CD4-positive, alpha-beta T cell treated with Interleukin-17A for 1 hour (primary cell): ENCODE measurements at regions not wholly inside any gene's neighbourhood (a gene's known extent, or its start where the extent isn't known, plus 50 kb on each side); places are given as distances from the start of the nearest gene placed in this dataset.
"Not testable (repeated sequence)": the region's sequence is repeated elsewhere in the genome, so short reads cannot be mapped to it uniquely, and the experiment has no call there.

ENCODE experiments used
- DNase-seq: peaks from one replicate; pipeline ENCODE4 v3.0.0-alpha.2; 2020

DNA sequence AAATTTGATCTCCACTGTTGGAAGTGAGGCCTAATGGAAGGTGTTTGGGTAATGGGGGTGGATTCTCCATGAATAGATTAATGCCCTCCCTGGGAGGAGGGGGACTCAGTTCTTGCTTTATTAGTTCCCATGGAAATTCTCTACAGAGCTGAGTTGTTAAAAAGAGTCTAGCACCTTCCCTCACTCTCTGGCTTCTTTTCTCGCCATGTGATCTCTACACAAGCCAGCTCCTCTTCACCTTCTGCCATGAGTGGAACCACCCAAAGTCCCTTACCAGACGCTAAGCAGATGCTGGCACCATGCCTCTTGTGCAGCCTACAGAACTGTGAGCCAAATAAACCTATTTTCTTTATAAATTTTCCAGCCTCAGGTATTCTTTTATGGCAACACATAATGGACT lies 465.8 kb upstream of the ANO5 start:
- no peak for DNase-seq

DNA sequence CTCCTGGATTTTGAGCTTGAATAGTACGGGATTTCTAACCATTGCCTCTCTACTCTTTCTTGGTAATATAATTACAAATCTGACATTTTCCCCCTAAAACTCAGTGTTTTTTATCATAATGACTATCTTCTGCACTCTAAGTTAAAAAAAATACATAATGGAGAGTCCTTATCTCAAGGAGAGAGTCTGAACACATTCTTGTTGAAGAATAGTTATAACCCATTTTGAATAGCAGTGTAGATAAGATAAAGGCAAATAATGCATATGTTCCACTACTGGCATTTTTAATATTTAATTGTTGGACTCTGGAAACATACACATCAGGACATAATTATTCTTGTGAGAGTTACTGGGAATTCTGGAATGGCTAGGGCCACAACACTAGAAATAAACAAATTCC lies 456.5 kb upstream of the ANO5 start:
- no peak for DNase-seq

DNA sequence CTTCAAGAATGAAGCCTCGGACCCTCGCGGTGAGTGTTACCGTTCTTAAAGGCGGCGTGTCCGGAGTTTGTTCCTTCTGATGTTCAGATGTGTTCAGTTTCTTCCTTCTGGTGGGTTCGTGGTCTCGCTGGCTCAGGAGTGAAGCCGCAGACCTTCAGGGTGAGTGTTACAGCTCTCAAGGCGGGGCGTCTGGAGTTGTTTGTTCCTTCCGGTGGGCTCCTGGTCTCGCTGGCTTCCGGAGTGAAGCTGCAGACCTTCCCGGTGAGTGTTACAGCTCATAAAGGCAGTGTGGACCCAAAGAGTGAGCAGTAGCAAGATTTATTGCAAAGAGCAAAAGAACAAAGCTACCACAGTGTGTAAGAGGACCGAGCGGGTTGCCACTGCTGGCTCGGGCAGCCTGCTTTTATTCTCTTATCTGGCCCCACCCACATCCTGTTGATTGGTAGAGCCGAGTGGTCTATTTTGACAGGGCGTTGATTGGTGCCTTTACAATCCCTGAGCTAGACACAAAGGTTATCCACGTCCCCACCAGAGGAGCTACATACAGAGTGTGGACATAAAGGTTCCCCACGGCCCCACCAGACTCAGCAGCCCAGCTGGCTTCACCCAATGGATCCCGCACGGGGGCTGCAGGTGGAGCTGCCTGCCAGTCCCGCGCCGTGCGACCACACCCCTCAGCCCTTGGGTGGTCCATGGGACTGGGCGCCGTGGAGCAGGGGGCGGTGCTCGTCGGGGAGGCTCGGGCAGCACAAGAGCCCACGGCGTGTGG lies 440.2 kb upstream of the ANO5 start:
- peak; percentile 17 for DNase-seq

DNA sequence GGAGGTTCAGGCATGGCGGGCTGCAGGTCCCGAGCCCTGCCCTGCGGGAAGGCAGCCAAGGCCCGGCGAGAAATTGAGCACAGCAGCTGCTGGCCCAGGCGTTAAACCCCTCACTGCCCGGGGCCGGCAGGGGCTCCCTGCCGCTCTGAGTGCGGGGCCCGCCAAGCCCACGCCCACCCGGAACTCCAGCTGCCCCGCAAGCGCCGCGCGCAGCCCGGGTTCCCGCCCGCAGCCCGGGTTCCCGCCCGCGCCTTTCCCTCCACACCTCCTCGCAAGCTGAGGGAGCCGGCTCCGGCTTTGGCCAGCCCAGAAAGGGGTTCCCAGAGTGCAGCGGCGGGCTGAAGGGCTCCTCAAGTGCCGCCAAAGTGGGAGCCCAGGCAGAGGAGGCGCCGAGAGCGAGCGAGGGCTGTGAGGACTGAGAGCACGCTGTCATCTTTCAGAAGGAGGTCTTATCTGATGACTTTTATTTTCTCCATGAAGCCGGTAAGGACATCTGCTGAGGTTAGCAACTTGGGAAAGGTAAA lies 439.6 kb upstream of the ANO5 start:
- not testable (repeated sequence) for DNase-seq

DNA sequence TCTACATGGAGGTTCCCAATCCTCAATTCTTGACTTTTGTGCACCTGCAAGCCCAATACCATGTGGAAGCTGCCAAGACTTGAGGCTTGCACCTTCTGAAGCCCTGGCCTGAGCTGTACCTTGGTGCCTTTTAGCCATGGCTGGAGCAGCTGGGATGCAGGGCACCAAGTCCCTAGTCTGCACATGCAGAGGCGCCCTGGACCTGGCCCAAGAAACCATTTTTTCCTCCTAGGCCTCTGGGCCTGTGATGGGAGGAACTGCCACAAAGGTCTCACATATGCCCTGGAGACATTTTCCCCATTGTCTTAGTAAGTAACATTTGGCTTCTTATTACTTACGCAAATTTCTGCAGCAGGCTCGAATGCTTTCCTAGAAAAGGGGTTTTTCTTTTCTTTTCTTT lies 431.9 kb upstream of the ANO5 start:
- no peak for DNase-seq

DNA sequence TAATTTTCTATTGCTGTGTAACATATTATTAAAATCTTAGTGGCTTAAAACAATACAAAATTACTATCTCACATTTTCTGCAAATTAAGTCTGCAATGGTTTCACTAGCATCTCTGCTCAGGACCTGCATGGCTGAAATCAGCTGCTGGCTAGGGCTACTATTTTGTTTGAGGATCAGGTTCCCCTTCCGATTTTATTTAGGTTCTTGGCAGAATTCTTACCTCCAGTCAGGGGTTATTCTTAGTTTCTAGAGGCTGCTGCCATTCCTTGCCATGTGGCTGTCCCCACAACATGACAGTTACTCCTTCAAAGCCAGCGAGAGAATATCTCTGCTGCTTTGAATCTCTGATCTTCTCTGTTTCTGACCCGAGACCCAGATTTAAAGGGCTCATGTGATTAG lies 424.5 kb upstream of the ANO5 start:
- DNase-seq = no peak

DNA sequence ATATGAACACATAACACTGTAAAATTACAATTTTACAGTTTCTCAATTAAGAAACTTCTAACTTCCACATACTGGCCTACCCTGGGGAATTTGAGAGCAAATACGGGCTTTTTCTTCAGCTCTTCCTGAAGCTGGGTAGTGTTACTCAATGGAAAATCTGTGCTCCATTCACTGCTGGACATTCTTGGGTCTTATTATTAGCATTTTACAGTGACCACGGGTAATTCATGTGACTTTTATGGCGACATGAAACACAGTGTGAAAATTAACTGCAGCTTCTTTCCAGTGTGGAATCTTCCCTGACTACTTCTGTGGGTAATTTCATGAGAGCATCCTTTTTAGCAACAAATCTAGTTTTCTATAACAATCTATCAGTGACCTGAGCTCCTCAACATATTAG lies 423.7 kb upstream of the ANO5 start:
- DNase-seq = no peak

DNA sequence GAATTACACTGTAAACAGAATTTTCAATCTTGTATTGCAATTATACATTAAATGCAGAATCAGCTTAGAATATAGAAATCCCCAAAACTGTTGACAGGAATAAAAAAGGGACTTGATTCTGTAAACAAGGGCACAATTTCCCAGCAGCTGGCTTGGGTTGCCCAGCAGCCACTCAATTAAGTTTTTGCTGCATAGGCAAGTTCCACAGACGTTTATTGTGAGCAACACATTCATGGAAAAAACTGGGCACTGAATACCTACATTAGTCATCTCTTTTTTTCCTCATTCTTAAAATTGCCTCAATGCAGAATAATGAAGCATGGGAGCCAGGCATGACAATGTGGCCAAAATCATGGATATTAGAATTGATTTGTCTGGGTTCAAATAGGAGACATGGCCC lies 421.8 kb upstream of the ANO5 start:
- DNase-seq = no peak

DNA sequence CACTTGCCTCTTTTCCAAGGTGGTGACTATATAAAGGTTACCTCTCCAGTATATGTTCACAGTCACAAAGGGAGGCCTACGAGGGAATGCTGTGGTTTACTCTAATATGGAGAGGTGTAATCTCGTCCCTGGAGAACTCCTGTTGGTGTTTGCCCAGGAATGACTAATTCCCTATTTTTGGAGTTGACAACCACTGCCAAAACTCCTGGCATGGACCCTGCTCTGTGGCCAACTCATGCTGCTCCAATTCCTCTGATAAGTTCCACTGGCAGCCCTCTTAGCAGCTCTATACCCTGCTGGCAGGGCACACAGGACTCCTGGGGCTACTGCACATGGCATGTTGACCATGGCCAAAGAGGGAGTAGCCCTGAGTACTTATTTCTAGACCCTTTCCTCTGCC lies 418.7 kb upstream of the ANO5 start:
- no peak for DNase-seq

DNA sequence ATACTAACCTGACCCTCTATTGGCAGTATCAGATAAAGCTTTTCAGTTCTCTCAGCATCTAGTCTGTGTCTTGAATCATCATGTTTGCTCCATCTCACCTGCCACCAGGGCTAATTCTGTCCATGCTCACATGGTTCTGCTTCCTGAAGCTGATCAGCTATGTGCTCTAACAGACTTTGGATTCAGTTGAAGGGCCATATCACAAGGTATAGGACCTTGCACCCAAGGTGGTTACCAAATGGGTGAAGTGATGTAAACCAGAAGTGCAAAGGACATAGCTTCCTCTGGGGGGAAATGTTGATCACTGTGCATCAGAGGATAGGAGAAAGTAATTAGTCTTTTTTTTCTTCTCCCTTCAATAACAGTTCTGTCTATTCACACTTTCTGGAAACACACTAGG lies 417.0 kb upstream of the ANO5 start:
- no peak for DNase-seq

DNA sequence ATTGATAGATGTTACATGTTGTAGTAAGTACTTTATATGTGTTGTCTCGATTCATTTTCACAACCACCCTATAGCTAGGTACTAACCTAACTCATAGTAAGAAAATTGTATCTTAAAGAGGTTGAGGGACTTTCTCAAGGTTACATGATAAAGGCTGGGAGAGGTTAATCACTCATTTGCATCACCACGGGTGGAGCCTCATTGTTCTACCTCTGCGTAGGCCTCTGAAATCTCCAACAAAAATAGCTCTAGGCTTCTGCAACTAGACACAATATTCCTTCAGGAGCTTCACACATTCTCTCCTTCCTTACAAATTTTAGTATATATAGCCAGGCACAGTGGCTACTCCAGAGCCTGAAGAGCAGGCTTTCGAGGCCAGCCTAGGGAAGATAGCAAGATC lies 408.9 kb upstream of the ANO5 start:
- DNase-seq = no peak

DNA sequence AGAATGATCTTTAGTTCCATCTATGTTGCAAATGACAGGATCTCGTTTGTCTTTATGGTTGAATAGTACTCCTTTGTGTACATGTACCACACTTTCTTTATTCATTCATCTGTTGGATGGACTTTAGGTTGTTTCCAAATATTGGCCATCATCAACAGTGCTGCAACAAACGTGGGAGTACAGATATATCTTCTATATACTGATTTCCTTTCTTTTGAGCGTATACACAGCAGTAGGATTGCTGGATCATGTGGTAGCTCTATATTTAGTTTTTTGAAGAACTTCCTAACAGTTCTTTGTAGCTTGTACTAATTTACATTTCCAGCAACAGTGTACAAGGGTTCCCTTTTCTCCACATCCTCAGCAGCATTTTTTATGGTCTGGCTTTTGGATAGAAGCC lies 407.5 kb upstream of the ANO5 start:
- no peak for DNase-seq

DNA sequence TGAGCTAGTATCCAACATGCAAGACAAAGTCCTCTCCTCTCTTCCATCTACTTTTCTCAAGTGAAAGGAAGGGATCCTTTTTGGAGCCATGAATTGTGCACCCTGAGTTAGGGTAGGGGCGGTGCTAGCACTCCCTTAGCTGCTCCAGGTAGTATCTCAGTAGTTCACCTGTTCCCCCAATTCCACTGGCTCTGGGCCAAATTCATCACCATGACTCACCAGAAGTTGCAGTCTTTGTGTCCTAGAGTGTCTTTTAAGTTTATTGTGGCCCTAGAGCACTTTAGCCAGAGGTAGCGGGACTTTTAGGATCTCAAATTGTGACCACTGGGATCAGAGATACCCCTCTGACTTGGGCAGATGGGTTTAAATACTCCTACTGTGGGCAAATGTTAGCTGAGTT lies 398.6 kb upstream of the ANO5 start:
- no peak for DNase-seq

DNA sequence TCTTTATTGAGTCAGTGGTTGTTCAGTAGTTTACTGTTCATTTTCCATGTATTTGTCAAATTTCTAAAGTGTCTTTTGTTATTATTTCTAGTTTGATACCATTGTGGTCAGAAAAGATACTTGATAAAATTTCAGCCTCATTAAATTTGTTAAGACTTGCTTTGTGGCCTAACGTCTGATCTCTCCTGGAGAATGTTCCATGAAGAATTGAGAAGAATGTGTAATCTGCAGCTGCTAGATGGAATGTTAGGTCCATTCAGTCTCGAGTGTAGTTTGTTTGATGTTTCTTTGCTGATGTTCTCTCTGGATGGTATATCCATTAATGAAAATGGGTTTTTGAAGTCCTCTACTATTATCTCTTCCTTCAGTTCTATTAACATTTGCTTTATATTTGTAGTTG lies 394.7 kb upstream of the ANO5 start:
- no peak for DNase-seq

DNA sequence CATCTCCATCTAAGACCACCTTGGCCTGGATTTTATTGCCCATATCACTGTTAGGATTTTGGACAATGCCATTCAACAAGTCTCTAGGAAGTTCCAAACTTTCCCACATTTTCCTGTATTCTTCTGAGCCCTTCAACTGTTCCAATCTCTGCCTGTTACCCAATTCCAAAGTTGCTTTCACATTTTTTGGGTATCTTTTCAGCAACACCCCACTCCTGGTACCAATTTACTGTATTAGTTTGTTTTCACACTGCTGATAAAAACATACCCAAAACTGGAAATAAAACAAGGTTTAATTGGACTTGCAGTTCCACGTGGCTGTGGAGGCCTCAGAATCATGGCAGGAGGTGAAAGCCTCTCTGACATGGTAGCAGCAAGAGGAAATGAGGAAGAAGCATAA lies 388.4 kb upstream of the ANO5 start:
- DNase-seq = not testable (repeated sequence)

DNA sequence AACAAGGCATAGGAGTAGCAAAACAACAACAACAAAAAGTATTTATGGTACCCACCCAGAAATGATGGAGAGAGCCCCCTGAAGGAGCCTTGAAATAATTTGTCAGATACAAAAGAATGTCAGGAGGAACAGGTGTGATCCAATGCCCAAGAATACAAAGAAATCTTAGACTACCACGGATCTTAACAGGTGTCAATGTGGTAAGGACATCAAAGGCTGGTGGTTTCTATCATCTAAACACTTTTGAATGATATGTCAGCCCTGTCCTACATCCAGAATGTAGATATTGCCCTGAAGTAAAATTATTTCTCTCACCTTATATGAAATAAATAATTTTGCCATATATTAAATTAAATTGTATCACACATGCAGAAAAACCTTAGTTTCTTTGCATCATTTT lies 386.4 kb upstream of the ANO5 start:
- DNase-seq = no peak

DNA sequence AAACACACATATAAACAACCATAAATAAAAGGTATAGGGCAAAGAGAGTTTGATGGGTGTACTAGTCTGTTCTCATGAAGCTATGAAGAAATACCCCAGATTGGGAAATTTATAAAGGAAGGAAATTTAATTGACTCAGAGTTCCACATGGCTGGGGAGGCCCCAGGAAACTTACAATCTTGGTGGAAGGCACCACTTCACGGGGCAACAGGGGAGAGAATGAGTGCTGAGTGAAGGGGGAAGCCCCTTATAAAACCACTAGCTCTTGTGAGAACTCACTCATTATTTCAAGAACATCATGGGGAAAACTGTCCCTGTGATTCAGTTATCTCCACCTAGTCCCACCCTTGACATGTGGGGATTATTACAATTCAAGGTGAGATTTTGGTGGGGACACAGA lies 385.9 kb upstream of the ANO5 start:
- DNase-seq = no peak

DNA sequence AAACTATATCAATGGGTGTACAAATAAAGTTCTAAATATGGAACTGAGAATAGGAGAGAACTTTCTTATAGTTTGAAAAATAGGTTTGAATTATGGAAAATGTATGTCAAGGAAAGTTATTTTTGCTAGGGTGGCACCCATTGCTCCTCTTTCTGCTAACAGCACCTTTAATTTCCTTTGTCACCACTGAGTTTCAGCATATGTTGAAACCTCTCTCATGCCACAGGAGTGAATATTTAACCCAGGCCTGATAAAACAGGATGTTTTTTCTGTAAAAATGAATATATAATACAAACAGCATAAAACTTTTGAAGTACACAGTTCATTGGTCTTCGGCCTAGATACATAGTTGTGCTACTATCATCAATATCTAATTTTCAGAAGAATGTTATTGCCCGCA lies 385.5 kb upstream of the ANO5 start:
- no peak for DNase-seq

DNA sequence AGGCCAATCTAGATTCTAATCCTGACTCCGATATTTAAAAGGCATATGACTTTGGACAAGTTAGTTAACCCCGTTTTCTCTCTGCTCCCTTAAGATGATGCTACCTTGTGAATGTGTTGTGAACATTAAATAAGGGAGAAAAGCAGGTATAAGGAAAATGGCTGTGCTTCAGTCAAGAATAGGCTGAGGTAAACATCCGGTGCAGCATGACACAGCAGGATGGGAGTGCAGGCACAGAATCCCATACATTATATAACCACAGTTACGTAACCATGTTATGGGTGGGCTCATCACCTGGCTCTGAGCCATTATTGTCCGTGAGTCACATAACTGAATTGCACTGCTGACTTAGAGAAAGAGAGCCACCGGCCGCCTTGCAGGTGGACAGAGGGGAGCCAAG lies 382.2 kb upstream of the ANO5 start:
- no peak for DNase-seq

DNA sequence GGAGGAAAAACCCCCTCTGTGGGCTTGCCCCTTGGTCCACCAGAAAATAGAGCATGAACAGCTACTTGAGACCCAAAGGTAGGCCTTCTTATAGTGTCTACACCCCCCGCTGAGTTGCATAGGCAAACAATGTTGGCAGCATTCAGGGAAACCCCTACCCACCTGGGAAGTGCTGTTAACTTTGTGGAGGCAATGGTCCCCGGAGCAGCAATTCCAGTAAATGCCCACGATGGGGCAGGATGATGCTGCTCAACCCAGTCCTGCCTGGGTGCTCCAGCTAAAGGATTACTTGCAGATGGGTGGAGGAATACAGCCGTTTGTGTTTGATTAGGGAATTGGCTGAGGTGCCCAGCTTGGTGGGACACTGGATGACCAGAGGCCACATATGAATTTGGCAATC lies 381.3 kb upstream of the ANO5 start:
- DNase-seq = no peak

DNA sequence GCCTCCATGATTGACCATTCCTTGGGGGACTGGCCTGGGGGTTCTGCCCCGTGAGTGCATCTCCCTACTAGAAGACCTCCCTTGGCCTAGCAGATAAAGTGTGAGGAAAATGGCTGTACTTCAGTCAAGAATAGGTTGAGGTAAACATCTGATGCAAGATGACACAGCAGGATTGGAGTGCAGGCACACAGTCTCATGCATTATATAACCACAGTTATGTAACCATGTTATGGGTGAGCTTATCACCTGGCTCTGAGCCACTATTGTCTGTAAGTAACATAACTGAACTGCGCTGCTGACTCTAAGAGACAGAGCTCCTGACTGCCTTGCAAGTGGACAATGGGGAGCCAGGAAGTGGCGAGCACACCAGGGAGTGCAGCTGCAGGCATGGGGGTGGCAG lies 378.7 kb upstream of the ANO5 start:
- no peak for DNase-seq

DNA sequence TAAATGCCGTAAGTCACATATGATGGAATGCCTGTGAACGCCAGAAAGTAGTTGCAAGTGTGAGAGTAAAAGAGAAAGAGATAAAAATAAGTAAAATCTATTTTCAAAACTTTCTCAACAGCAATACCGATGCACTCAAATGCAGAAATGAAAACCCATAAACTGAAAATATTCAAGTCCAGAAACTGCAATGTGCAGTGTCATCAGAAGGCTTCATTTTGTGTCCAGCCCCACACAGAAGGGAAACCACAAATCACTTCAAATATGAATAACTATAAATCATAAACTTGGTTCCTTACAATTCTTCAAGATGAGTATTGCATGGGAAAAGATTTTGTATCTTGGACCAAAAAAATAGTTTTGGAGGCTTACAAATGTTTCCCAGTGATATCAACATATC lies 375.2 kb upstream of the ANO5 start:
- no peak for DNase-seq

DNA sequence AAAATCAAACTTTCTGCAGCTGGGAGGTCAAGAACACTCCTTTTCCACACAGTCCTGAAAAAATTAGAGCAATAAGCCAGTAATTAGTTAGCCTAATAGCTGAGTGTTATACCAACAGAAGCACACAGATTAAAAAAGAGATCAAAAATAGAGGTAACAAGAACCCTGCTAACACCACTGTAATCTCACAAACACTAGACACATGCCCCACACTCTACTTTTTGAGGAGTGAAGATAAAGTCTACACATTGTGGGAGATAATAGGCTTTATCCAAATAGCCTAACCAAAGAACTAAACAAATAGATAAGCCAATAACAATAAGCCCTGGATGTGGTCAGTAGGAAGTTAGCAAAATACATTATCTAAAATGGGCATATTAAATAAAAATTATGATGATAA lies 372.7 kb upstream of the ANO5 start:
- no peak for DNase-seq

DNA sequence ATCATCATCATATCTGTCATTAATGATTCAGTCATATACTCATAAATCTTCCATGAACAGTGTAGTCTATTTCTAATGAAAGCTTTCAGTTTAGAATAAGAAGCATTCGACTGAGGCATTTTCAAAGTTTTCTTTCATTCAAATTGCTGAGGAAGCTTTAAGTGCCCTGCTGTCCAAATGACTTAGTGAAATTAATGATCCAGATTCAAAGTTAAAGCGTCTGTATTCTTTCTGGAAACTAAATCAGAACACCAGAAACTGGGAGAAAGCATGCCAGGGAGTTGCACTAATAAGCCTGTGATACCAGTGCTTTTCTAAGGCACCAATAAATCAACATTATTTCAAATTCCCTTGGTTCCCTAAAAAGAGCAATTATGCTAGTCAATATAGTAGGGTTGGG lies 367.8 kb upstream of the ANO5 start:
- no peak for DNase-seq

DNA sequence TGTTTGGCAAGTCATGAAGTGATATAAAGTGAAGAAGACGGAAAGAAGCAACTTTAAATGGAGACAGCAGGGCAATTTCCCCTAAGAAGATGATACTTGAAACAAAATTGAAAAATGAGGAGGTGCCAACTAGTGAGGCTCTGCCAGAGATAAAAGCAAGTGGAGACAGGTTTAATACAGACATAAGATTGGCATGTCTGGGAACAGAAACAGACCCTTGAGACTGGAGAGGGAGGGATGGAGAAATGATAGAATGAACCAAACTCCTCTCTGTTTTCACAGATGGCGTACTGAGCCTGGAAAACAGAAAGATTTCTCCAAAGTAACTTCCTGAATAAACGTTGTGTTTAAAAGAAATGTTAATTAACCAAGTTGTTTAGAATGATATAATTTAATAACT lies 354.5 kb upstream of the ANO5 start:
- DNase-seq = no peak
